Caco-2 (cell line): ENCODE measurements at regions not wholly inside any gene's neighbourhood (a gene's known extent, or its start where the extent isn't known, plus 50 kb on each side); places are given as distances from the start of the nearest gene placed in this dataset.

ENCODE experiments used
- BruUV-seq: library from RNA; stranded (reverse); fragments of 400-500 nt; replicated peaks from 2 replicates; lab custom pipeline; 2021; lab: Mats Ljungman, UMichigan
- CTCF ChIA-PET: fragments of 300-600 bp; sonication (Branson Sonifier 250); formaldehyde crosslinking; loops from one replicate; lab custom pipeline; 2022; ENCODE audit warnings: antibody characterized with exemption; lab: Charles Lee
- POLR2A ChIA-PET: fragments of 300-600 bp; sonication (Branson Sonifier 250); formaldehyde crosslinking; loops from one replicate; lab custom pipeline; 2022; ENCODE audit warnings: antibody characterized with exemption; lab: Charles Lee
- DNase-seq, 2 experiments: peaks; one replicate each; pipeline versions ENCODE4 v3.0.0 to v3.0.0-alpha.2; 2020 to 2022
- H3K27me3 ChIP-seq: replicated peaks from 2 replicates; pipeline ENCODE4 v1.6.0; 2011; ENCODE audit warnings: low read length; ENCODE audit not compliant: control insufficient read depth, insufficient read depth
- H3K36me3 ChIP-seq: 2 replicates; pipeline ENCODE4 v1.5.1; 2011; ENCODE audit warnings: low read length; ENCODE audit not compliant: control insufficient read depth, insufficient read depth
- H3K4me1 ChIP-seq: fragments of 250-450 bp; sonication (Bioruptor Pico); 2 replicates; pipeline ENCODE4 v1.5.1; 2020; ENCODE audit warnings: mild to moderate bottlenecking
- H3K4me3 ChIP-seq: 2 replicates; pipeline ENCODE4 v1.5.1; 2011; ENCODE audit warnings: low read depth, mild to moderate bottlenecking, control low read depth, low read length
- H3K9me3 ChIP-seq: fragments of 250-450 bp; sonication (Bioruptor Pico); 2 replicates; pipeline ENCODE4 v1.5.1; 2020; ENCODE audit warnings: mild to moderate bottlenecking, moderate library complexity
- H3K27ac Mint-ChIP-seq: one replicate; pipeline ENCODE4 v1.8.0; 2022; ENCODE audit warnings: mixed read lengths; ENCODE audit not compliant: unreplicated experiment
- H3K27me3 Mint-ChIP-seq: one replicate; pipeline ENCODE4 v1.8.0; 2022; ENCODE audit warnings: mixed read lengths; ENCODE audit not compliant: insufficient read depth, unreplicated experiment
- H3K36me3 Mint-ChIP-seq: one replicate; pipeline ENCODE4 v1.8.0; 2022; ENCODE audit warnings: mild to moderate bottlenecking, mixed read lengths; ENCODE audit not compliant: insufficient read depth, unreplicated experiment
- H3K4me1 Mint-ChIP-seq: one replicate; pipeline ENCODE4 v1.8.0; 2022; ENCODE audit warnings: low read depth, mixed read lengths; ENCODE audit not compliant: unreplicated experiment
- H3K4me3 Mint-ChIP-seq: one replicate; pipeline ENCODE4 v1.8.0; 2022; ENCODE audit warnings: mild to moderate bottlenecking, moderate library complexity, mixed read lengths; ENCODE audit not compliant: unreplicated experiment
- H3K9me3 Mint-ChIP-seq: one replicate; pipeline ENCODE4 v1.8.0; 2022; ENCODE audit warnings: mixed read lengths; ENCODE audit not compliant: unreplicated experiment
- CTCF ChIP-seq, 2 experiments: fragments of 200-600 bp in 1 of 2; IDR thresholded peaks; 1 replicate in 1 of 2; 2 replicates in 1 of 2; pipeline versions ENCODE4 v1.5.1 to v1.8.0; 2011 to 2022; ENCODE audit warnings: antibody characterized with exemption in 1 of 2, control low read depth in 1 of 2, inconsistent platforms in 1 of 2, low read depth in 1 of 2, low read length in 1 of 2, mild to moderate bottlenecking in 1 of 2, moderate library complexity in 1 of 2; ENCODE audit not compliant: insufficient read depth in 1 of 2, severe bottlenecking in 1 of 2, unreplicated experiment in 1 of 2
- intact Hi-C: fragments of 100-400 bp; cut with micrococcal nuclease; formaldehyde crosslinking; loops from one replicate; pipeline ENCODE4 v1.10.0; 2022; ENCODE audit not compliant: unreplicated experiment

GRCh38 chr3:164208821-164209220 is 869.5 kb downstream of the SI start:
- DNase-seq = no peak

GRCh38 chr3:164208048-164208447 is 870.2 kb downstream of the SI start:
- Mint-ChIP-seq H3K4me1 (no peaks in the 10 kb centered on the region), H3K36me3 (no peaks in the 10 kb centered on the region), H3K4me3 (no peak overlapping the region), H3K9me3 (no peaks in the 10 kb centered on the region), H3K27ac (no peak overlapping the region), H3K27me3 (no peaks in the 10 kb centered on the region)
- DNase-seq = no peak
- TF ChIP-seq CTCF (IDR thresholded peaks at IDR 0.05; ENCODE audit: insufficient read depth in 1 of 2, low read depth in 1 of 2, low read length in 1 of 2, severe bottlenecking in 1 of 2, unreplicated experiment in 1 of 2) = no peak
- BruUV-seq = no TSS peak
- Histone ChIP-seq H3K4me3 (no peak overlapping the region), H3K4me1 (no peaks in the 10 kb centered on the region), H3K27me3 (no peaks in the 10 kb centered on the region), H3K36me3 (no peaks in the 10 kb centered on the region), H3K9me3 (no peaks in the 10 kb centered on the region)
- CTCF ChIA-PET = no interaction called here
- intact Hi-C loops = no loop called here
- POLR2A ChIA-PET = no interaction called here

More at GRCh38 chr3:164208821-164209220, 869.5 kb downstream of the SI start:
- Mint-ChIP-seq H3K4me1 (no peaks in the 10 kb centered on the region), H3K36me3 (no peaks in the 10 kb centered on the region), H3K4me3 (no peak overlapping the region), H3K27ac (no peak overlapping the region), H3K9me3 (no peaks in the 10 kb centered on the region), H3K27me3 (no peaks in the 10 kb centered on the region)
- no TSS peak for BruUV-seq
- ChIA-PET POLR2A (no interaction called here), CTCF (no interaction called here)
- H3K4me3 ChIP-seq = no peak overlapping the region
- no peaks in the 10 kb centered on the region for H3K27me3 ChIP-seq
- no peaks in the 10 kb centered on the region for H3K4me1 ChIP-seq
- H3K9me3 ChIP-seq = peaks cover 3% of the 10 kb centered on the region; the same call in 1 of the 2 replicates
- TF ChIP-seq CTCF (IDR thresholded peaks at IDR 0.05; ENCODE audit: insufficient read depth in 1 of 2, low read depth in 1 of 2, low read length in 1 of 2, severe bottlenecking in 1 of 2, unreplicated experiment in 1 of 2) = peak in 1 of 2 experiments; percentile 3
- intact Hi-C loops = no loop called here
- H3K36me3 ChIP-seq = no peaks in the 10 kb centered on the region

GRCh38 chr3:164200053-164200823 is 878.1 kb downstream of the SI start:
- no peak overlapping the region for H3K4me3 Mint-ChIP-seq
- H3K9me3 Mint-ChIP-seq = no peaks in the 10 kb centered on the region

More at GRCh38 chr3:164200053-164200823, 878.1 kb downstream of the SI start:
- no TSS peak for BruUV-seq
- Histone ChIP-seq H3K4me3 (no peak overlapping the region), H3K4me1 (no peaks in the 10 kb centered on the region), H3K27me3 (no peaks in the 10 kb centered on the region), H3K9me3 (no peaks in the 10 kb centered on the region), H3K36me3 (no peaks in the 10 kb centered on the region)
- POLR2A ChIA-PET = no interaction called here
- intact Hi-C loops = loop anchor here (1.0 to 2.0 kb wide), 2 partner anchors 15 to 324 kb away; no protein-coding TSS in a partner anchor
- no peaks in the 10 kb centered on the region for H3K27me3 Mint-ChIP-seq
- H3K4me1 Mint-ChIP-seq = no peaks in the 10 kb centered on the region
- peak in 1 of 2 experiments; percentile 39 for DNase-seq
- no peak for TF ChIP-seq CTCF (IDR thresholded peaks at IDR 0.05; ENCODE audit: insufficient read depth in 1 of 2, low read depth in 1 of 2, low read length in 1 of 2, severe bottlenecking in 1 of 2, unreplicated experiment in 1 of 2)
- CTCF ChIA-PET = no interaction called here
- no peak overlapping the region for H3K27ac Mint-ChIP-seq
- no peaks in the 10 kb centered on the region for H3K36me3 Mint-ChIP-seq
